ENCODE measurements at regions not wholly inside any gene's neighbourhood (a gene's known extent, or its start where the extent isn't known, plus 50 kb on each side); places are given as distances from the start of the nearest gene placed in this dataset.

- WGBS, 2 donors: 44 to 48% methylated on average over 1 of the region's 1 CpG
Measured at GRCh38 chr7:18426564-18427226, 68.9 kb upstream of the HDAC9 start.

GRCh38 chr7:18429547-18429946 is 66.0 kb upstream of the HDAC9 start:
- Histone ChIP-seq H3K27me3 (no peaks in the 10 kb centered on the region), H3K4me3 (no peak overlapping the region), H3K4me1 (peaks cover 0 to 15% (median 0%) of the 10 kb centered on the region in 4 donors), H3K9me3 (no peaks in the 10 kb centered on the region), H3K36me3 (no peaks in the 10 kb centered on the region), H3K27ac (no peak overlapping the region)
- TF ChIP-seq POLR2A (IDR thresholded peaks at IDR 0.05) (no peak), CTCF (IDR thresholded peaks at IDR 0.05) (no peak), EP300 (IDR thresholded peaks at IDR 0.05) (no peak)
- no peak for DNase-seq (ENCODE audit: low spot score in 2 of 2)
- WGBS, 2 donors: 54 to 62% methylated on average over 3 of the region's 3 CpGs

More at GRCh38 chr7:18426564-18427226, 68.9 kb upstream of the HDAC9 start:
- Histone ChIP-seq H3K4me1 (peaks cover 0 to 15% (median 0%) of the 10 kb centered on the region in 4 donors), H3K9me3 (no peaks in the 10 kb centered on the region), H3K27me3 (no peaks in the 10 kb centered on the region), H3K4me3 (no peak overlapping the region), H3K27ac (no peak overlapping the region), H3K36me3 (no peaks in the 10 kb centered on the region)
- DNase-seq (ENCODE audit: low spot score in 2 of 2): no peak
- TF ChIP-seq POLR2A (IDR thresholded peaks at IDR 0.05): no peak
- peak in 1 of 2 donors; percentile 16 for TF ChIP-seq EP300 (IDR thresholded peaks at IDR 0.05)
- no peak for TF ChIP-seq CTCF (IDR thresholded peaks at IDR 0.05)

GRCh38 chr7:18430810-18431209 is 64.7 kb upstream of the HDAC9 start:
- Histone ChIP-seq H3K9me3 (no peaks in the 10 kb centered on the region), H3K4me1 (peaks cover 0 to 11% (median 0%) of the 10 kb centered on the region in 4 donors), H3K27ac (no peak overlapping the region), H3K36me3 (no peaks in the 10 kb centered on the region), H3K27me3 (no peaks in the 10 kb centered on the region), H3K4me3 (no peak overlapping the region)
- TF ChIP-seq POLR2A (IDR thresholded peaks at IDR 0.05) (no peak), CTCF (IDR thresholded peaks at IDR 0.05) (no peak), EP300 (IDR thresholded peaks at IDR 0.05) (no peak)
- 96 to 98% methylated on average over 2 of the region's 2 CpGs for WGBS, 2 donors
- no peak for DNase-seq (ENCODE audit: low spot score in 2 of 2)

GRCh38 chr7:18434171-18434570 is 61.4 kb upstream of the HDAC9 start:
- 95 to 96% methylated on average over 6 of the region's 6 CpGs for WGBS, 2 donors
- Histone ChIP-seq H3K9me3 (no peaks in the 10 kb centered on the region), H3K4me3 (no peak overlapping the region), H3K27ac (no peak overlapping the region), H3K4me1 (no peaks in the 10 kb centered on the region), H3K27me3 (no peaks in the 10 kb centered on the region), H3K36me3 (no peaks in the 10 kb centered on the region)
- DNase-seq (ENCODE audit: low spot score in 2 of 2): no peak
- TF ChIP-seq POLR2A (IDR thresholded peaks at IDR 0.05) (no peak), CTCF (IDR thresholded peaks at IDR 0.05) (no peak), EP300 (IDR thresholded peaks at IDR 0.05) (no peak)

GRCh38 chr7:18437101-18437500 is 58.4 kb upstream of the HDAC9 start:
- no peak overlapping the region for H3K27ac ChIP-seq
- H3K4me1 ChIP-seq: no peaks in the 10 kb centered on the region
- no peaks in the 10 kb centered on the region for H3K9me3 ChIP-seq
- WGBS, 2 donors: 49 to 64% methylated on average over 1 of the region's 1 CpG
- H3K36me3 ChIP-seq: no peaks in the 10 kb centered on the region
- H3K27me3 ChIP-seq: no peaks in the 10 kb centered on the region
- TF ChIP-seq POLR2A (IDR thresholded peaks at IDR 0.05) (no peak), EP300 (IDR thresholded peaks at IDR 0.05) (no peak), CTCF (IDR thresholded peaks at IDR 0.05) (no peak)
- no peak overlapping the region for H3K4me3 ChIP-seq
- DNase-seq (ENCODE audit: low spot score in 2 of 2): no peak

Data from tibial nerve (tissue), 4 donors.